ENCODE measurements at regions not wholly inside any gene's neighbourhood (a gene's known extent, or its start where the extent isn't known, plus 50 kb on each side); places are given as distances from the start of the nearest gene placed in this dataset.

DNA sequence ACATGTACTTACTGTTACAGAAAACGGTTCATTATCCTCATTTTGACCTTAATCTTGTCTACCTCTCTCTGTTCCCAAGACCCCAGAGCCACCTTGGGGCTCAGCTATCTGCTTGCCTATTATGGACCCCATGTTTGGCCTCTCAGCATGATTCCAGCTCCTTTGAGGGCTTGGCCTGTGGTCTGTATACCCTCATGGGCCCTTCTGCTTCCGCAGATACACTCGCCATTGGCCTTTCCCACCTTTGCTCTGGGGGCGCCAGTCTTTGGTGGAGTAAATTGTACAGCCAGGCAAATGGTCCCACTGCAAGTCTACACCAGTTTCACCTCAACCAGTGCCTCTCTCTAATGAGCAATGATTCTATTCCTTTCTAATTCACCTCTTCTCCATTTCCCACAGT is 109.2 kb upstream of the ZNF746 start:
- TF ChIP-seq, protein P1, sequence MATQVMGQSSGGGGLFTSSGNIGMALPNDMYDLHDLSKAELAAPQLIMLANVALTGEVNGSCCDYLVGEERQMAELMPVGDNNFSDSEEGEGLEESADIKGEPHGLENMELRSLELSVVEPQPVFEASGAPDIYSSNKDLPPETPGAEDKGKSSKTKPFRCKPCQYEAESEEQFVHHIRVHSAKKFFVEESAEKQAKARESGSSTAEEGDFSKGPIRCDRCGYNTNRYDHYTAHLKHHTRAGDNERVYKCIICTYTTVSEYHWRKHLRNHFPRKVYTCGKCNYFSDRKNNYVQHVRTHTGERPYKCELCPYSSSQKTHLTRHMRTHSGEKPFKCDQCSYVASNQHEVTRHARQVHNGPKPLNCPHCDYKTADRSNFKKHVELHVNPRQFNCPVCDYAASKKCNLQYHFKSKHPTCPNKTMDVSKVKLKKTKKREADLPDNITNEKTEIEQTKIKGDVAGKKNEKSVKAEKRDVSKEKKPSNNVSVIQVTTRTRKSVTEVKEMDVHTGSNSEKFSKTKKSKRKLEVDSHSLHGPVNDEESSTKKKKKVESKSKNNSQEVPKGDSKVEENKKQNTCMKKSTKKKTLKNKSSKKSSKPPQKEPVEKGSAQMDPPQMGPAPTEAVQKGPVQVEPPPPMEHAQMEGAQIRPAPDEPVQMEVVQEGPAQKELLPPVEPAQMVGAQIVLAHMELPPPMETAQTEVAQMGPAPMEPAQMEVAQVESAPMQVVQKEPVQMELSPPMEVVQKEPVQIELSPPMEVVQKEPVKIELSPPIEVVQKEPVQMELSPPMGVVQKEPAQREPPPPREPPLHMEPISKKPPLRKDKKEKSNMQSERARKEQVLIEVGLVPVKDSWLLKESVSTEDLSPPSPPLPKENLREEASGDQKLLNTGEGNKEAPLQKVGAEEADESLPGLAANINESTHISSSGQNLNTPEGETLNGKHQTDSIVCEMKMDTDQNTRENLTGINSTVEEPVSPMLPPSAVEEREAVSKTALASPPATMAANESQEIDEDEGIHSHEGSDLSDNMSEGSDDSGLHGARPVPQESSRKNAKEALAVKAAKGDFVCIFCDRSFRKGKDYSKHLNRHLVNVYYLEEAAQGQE (IDR thresholded peaks at IDR 0.05), result no peak
- TF ChIP-seq, protein P2, sequence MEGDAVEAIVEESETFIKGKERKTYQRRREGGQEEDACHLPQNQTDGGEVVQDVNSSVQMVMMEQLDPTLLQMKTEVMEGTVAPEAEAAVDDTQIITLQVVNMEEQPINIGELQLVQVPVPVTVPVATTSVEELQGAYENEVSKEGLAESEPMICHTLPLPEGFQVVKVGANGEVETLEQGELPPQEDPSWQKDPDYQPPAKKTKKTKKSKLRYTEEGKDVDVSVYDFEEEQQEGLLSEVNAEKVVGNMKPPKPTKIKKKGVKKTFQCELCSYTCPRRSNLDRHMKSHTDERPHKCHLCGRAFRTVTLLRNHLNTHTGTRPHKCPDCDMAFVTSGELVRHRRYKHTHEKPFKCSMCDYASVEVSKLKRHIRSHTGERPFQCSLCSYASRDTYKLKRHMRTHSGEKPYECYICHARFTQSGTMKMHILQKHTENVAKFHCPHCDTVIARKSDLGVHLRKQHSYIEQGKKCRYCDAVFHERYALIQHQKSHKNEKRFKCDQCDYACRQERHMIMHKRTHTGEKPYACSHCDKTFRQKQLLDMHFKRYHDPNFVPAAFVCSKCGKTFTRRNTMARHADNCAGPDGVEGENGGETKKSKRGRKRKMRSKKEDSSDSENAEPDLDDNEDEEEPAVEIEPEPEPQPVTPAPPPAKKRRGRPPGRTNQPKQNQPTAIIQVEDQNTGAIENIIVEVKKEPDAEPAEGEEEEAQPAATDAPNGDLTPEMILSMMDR (IDR thresholded peaks at IDR 0.05; ENCODE audit: low read depth, low read length, missing input control), result no peak
- TF ChIP-seq NR2F2 (IDR thresholded peaks at IDR 0.05) (no peak), JUND (IDR thresholded peaks at IDR 0.05) (no peak), YY1 (IDR thresholded peaks at IDR 0.05) (no peak), HNF4A (conservative IDR thresholded peaks at IDR 0.05) (no peak)
